Transverse colon (tissue), 4 donors: ENCODE measurements at regions not wholly inside any gene's neighbourhood (a gene's known extent, or its start where the extent isn't known, plus 50 kb on each side); places are given as distances from the start of the nearest gene placed in this dataset.

Source experiments
- CTCF ChIP-seq, 5 experiments: fragments of 200-600 bp in 3 of 5; fragments of 450-650 bp in 2 of 5; sonication (generic) in 3 of 5; IDR thresholded peaks; 1 replicate in 2 of 5; 2 replicates in 3 of 5; pipeline ENCODE4 v1.5.1; 2016 to 2017; ENCODE audit warnings: antibody characterized with exemption in 5 of 5, inconsistent platforms in 3 of 5, mild to moderate bottlenecking in 2 of 5, moderate library complexity in 1 of 5
- POLR2A ChIP-seq: fragments of 450-650 bp; IDR thresholded peaks from one replicate; pipeline ENCODE4 v1.6.1; 2016; ENCODE audit warnings: antibody characterized with exemption, mild to moderate bottlenecking, moderate library complexity
- POLR2AphosphoS5 ChIP-seq, 3 donors: sonication (generic); formaldehyde crosslinking; IDR thresholded peaks; one replicate each; pipeline ENCODE4 v1.6.1; 2016; ENCODE audit warnings: antibody characterized with exemption in 3 of 3

GRCh38 chr16:54356391-54356790, 69.8 kb upstream of the IRX3 start:
- TF ChIP-seq POLR2AphosphoS5 (IDR thresholded peaks at IDR 0.05) (no peak), CTCF (IDR thresholded peaks at IDR 0.05) (no peak), POLR2A (no peak)
